C4-2B (cell line): ENCODE measurements at regions not wholly inside any gene's neighbourhood (a gene's known extent, or its start where the extent isn't known, plus 50 kb on each side); places are given as distances from the start of the nearest gene placed in this dataset.

Experiments used
- CTCF ChIP-seq: fragments of 450-650 bp; conservative IDR thresholded peaks from 2 replicates; pipeline ENCODE4 v1.5.1; 2017; ENCODE audit warnings: mild to moderate bottlenecking
- ZFX ChIP-seq: fragments of 450-650 bp; IDR thresholded peaks from 2 replicates; pipeline ENCODE4 v1.6.1; 2017

- TF ChIP-seq CTCF (no peak), ZFX (no peak)
Measured at GRCh38 chr17:14482715-14483114, 181.8 kb downstream of the HS3ST3B1 start.
